OCI-LY7 (cell line): ENCODE measurements at regions not wholly inside any gene's neighbourhood (a gene's known extent, or its start where the extent isn't known, plus 50 kb on each side); places are given as distances from the start of the nearest gene placed in this dataset.

Source experiments
- CTCF ChIP-seq: fragments of 200-600 bp; sonication (generic); conservative IDR thresholded peaks from 2 replicates; pipeline ENCODE4 v1.5.1; 2014; ENCODE audit warnings: mild to moderate bottlenecking, antibody characterized with exemption, low read length, moderate library complexity, mixed read lengths
- EZH2phosphoT487 ChIP-seq: fragments of 200-600 bp; sonication (generic); IDR thresholded peaks from 2 replicates; pipeline ENCODE4 v1.6.1; 2018; ENCODE audit warnings: low read depth, borderline replicate concordance, mild to moderate bottlenecking, mixed run types, antibody characterized with exemption, low read length, moderate library complexity, mixed read lengths

- TF ChIP-seq CTCF, result no peak
- no peak for TF ChIP-seq EZH2phosphoT487
Observed at GRCh38 chr4:174388461-174389145, 104.9 kb downstream of the CEP44 start.
